PFSK-1 (cell line): ENCODE measurements at regions not wholly inside any gene's neighbourhood (a gene's known extent, or its start where the extent isn't known, plus 50 kb on each side); places are given as distances from the start of the nearest gene placed in this dataset.

ENCODE experiments used
- FOXP2 ChIP-seq: optimal IDR thresholded peaks from 2 replicates; pipeline ENCODE3; 2011; ENCODE audit warnings: borderline replicate concordance, control low read depth, inconsistent platforms; ENCODE audit not compliant: insufficient read depth; ENCODE audit errors: extremely low read length, extremely low read depth
- POLR2AphosphoS5 ChIP-seq: IDR thresholded peaks from 2 replicates; pipeline ENCODE4 v1.6.1; 2012; ENCODE audit warnings: low read depth, mild to moderate bottlenecking, control low read depth, low read length, moderate library complexity
- SIN3A ChIP-seq: IDR thresholded peaks from 2 replicates; pipeline ENCODE4 v1.6.1; 2012; ENCODE audit warnings: mild to moderate bottlenecking, low read length, moderate library complexity, borderline replicate concordance; ENCODE audit not compliant: insufficient read depth
- TAF1 ChIP-seq: IDR thresholded peaks from 2 replicates; pipeline ENCODE4 v1.6.1; 2012; ENCODE audit warnings: low read length, control low read depth, borderline replicate concordance; ENCODE audit not compliant: insufficient read depth
- TF ChIP-seq, protein P1 (sequence below), 2 experiments: IDR thresholded peaks; 2 replicates each; pipeline versions ENCODE4 v1.6.1 to v1.8.0; 2011 to 2012; ENCODE audit warnings: low read depth in 2 of 2, low read length in 2 of 2, control low read depth in 1 of 2, inconsistent platforms in 1 of 2, mild to moderate bottlenecking in 1 of 2, moderate library complexity in 1 of 2; ENCODE audit not compliant: insufficient read depth in 1 of 2

DNA sequence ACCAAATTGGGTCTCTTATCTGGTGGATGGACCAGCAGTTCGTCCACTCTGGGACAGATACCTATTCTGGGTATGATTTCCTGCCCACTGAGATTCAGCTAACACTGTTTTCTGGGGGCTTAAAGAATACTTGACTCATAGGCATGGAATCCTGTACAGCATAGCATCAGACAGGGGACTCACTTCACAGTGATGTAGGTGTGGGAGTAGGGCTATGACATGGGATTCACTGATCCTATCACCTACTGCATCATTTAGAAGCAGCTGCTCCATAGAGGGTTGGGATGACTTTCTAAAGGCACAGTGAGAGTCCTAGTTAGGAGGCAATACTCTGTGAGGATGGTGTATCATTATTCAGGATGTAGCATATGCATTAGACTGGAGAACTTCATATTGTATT, 74.5 kb upstream of the AHI1 start:
- TF ChIP-seq POLR2AphosphoS5 (no peak), SIN3A (no peak), FOXP2 (no peak), TAF1 (no peak)
- TF ChIP-seq, protein P1, sequence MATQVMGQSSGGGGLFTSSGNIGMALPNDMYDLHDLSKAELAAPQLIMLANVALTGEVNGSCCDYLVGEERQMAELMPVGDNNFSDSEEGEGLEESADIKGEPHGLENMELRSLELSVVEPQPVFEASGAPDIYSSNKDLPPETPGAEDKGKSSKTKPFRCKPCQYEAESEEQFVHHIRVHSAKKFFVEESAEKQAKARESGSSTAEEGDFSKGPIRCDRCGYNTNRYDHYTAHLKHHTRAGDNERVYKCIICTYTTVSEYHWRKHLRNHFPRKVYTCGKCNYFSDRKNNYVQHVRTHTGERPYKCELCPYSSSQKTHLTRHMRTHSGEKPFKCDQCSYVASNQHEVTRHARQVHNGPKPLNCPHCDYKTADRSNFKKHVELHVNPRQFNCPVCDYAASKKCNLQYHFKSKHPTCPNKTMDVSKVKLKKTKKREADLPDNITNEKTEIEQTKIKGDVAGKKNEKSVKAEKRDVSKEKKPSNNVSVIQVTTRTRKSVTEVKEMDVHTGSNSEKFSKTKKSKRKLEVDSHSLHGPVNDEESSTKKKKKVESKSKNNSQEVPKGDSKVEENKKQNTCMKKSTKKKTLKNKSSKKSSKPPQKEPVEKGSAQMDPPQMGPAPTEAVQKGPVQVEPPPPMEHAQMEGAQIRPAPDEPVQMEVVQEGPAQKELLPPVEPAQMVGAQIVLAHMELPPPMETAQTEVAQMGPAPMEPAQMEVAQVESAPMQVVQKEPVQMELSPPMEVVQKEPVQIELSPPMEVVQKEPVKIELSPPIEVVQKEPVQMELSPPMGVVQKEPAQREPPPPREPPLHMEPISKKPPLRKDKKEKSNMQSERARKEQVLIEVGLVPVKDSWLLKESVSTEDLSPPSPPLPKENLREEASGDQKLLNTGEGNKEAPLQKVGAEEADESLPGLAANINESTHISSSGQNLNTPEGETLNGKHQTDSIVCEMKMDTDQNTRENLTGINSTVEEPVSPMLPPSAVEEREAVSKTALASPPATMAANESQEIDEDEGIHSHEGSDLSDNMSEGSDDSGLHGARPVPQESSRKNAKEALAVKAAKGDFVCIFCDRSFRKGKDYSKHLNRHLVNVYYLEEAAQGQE (IDR thresholded peaks at IDR 0.05; ENCODE audit: insufficient read depth in 1 of 2, low read depth in 2 of 2, low read length in 2 of 2) = no peak

- TF ChIP-seq TAF1 (no peak), SIN3A (no peak), POLR2AphosphoS5 (no peak), FOXP2 (no peak)
- TF ChIP-seq, protein P1 (IDR thresholded peaks at IDR 0.05; ENCODE audit: insufficient read depth in 1 of 2, low read depth in 2 of 2, low read length in 2 of 2) = no peak
Observed at GRCh38 chr6:135575629-135576028, 78.1 kb upstream of the AHI1 start.

GRCh38 chr6:135576055-135576454, 78.5 kb upstream of the AHI1 start:
- TF ChIP-seq SIN3A (no peak), TAF1 (no peak), POLR2AphosphoS5 (no peak), FOXP2 (no peak)
- TF ChIP-seq, protein P1 (IDR thresholded peaks at IDR 0.05; ENCODE audit: insufficient read depth in 1 of 2, low read depth in 2 of 2, low read length in 2 of 2) = no peak

GRCh38 chr6:135577059-135577538, 79.6 kb upstream of the AHI1 start:
- TF ChIP-seq, protein P1 (IDR thresholded peaks at IDR 0.05; ENCODE audit: insufficient read depth in 1 of 2, low read depth in 2 of 2, low read length in 2 of 2) = no peak
- TF ChIP-seq TAF1 (no peak), SIN3A (no peak), POLR2AphosphoS5 (no peak), FOXP2 (no peak)

DNA sequence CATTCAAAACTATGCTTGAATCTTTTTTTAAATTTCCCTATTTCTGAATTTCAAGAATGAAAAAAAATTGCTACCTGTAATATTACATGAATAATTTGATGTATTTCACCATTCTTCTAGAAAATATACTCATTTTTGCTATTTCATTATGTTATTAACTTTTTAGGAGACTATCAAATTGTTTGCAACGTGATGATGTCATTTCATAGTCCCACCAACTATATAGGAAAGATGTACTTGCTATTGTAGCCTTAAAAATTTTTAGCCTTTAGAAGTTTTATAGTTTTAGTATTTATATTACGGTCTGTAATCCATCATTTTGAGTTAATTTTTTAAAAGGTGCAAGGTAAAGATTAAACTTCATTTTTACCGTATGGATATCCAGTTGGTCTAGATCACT, 81.4 kb upstream of the AHI1 start:
- no peak for TF ChIP-seq POLR2AphosphoS5
- TF ChIP-seq, protein P1 (IDR thresholded peaks at IDR 0.05; ENCODE audit: insufficient read depth in 1 of 2, low read depth in 2 of 2, low read length in 2 of 2) = no peak
- TF ChIP-seq FOXP2 = no peak
- TF ChIP-seq TAF1 = no peak
- no peak for TF ChIP-seq SIN3A
